ENCODE measurements at regions not wholly inside any gene's neighbourhood (a gene's known extent, or its start where the extent isn't known, plus 50 kb on each side); places are given as distances from the start of the nearest gene placed in this dataset.
A peak's percentile ranks its signal among the peaks of the same experiment; 100 is the strongest.

DNA sequence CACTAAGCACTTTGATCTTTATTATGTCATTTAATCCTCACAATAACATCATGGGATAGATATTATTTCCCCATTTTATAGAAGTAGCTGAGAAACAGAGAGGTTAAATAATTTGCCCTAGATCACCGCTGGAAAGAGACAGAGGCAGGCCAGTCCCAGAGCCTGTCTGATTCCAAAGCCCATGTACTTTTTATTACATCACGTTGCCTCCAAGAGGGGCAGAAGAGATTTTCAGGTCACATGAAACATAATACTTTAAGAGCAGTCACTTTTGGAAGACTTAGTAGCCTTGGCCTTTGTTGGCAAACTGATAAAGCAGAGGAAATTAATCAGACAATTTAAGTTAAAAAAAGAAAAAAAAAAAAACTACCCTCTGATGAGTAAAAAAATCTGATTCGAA is 200.2 kb upstream of the ARHGAP20 start:
- DNase-seq, result no peak

DNA sequence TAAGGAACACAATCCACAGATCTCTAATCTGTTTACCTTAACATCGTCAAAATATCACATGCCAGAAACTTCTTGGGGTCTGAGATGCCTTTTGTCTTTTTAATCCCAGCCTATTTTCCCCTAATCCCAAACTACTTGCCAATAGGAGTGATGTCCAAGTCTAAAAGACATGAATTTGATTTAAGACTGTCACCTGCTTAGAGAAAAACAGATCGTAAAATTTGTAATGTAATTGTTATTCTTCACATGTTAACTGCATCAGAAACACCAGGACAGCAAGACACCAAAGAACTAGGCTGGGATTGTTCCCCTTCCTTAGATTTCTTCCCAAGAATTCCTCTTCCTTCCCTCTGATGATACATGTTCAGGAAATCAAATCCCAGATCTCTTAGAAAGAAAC is 198.1 kb upstream of the ARHGAP20 start:
- no peak for DNase-seq

- DNase-seq, result peak; percentile 17
These were observed 197.1 kb upstream of the ARHGAP20 start for GRCh38 chr11:110909336-110909735.

GRCh38 chr11:110908401-110909105 is 196.3 kb upstream of the ARHGAP20 start:
- DNase-seq, result peak; percentile 84

DNA sequence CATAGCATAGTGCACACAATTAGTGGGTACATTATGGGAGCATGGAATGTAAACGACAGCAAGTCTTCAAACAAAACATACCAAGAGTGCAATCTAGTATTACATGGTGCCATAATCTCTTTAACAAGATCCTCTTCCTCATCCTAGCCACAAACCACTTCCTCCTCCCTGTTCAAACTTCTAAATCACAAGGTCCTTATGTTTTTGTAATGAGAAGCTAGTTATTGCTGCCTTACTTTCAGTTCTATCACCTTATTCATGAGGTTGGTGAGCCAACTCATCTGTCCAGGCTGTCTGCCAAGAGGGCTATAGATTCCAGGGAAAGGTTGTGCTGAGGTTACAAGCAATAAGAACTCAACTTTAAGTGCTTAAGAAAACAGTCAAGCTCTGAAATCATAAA is 195.4 kb upstream of the ARHGAP20 start:
- peak; percentile 98 for DNase-seq

DNA sequence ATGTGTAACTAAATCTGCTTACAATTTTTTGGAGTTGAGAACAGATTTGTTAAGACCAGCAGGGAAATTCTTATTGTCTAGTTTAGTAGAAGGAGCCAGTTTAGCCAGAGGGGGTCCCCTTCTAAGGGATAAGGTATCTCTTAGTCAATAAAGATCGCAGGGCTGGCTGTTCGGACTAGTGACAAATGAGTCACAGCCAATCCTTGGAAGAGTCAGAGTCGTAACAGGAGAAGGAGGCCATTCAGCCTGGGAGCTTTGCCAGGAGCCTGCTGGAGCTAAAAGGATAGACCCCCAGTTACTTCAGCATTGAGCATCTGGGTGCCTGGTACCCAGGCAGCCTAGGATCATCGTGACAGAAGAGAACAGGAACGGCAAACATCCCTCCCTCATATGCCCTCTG is 191.6 kb upstream of the ARHGAP20 start:
- DNase-seq, result peak; percentile 72

GRCh38 chr11:110903378-110903777 is 191.1 kb upstream of the ARHGAP20 start:
- no peak for DNase-seq

GRCh38 chr11:110901441-110901840 is 189.2 kb upstream of the ARHGAP20 start:
- DNase-seq, result no peak

DNA sequence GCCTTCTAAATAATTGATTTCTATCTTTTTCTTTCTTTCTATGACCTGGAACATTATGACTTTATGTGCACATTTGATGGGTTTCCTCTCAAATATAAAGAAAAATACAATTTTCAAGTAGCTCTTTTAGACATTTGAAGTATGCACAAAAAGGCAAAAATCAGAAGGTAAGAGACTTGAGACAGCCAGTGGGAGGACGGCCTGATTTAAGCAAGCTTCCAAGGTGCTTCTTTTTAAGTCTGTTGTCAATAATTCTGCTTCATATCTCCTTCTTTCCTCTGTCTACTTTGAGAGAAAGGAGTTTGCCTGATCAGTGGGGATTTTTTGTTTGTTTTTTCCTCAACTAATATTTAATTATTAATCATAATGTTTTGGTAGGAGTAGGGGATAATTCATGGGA is 188.2 kb upstream of the ARHGAP20 start:
- no peak for DNase-seq

GRCh38 chr11:110897035-110897434 is 184.8 kb upstream of the ARHGAP20 start:
- peak; percentile 84 for DNase-seq

DNA sequence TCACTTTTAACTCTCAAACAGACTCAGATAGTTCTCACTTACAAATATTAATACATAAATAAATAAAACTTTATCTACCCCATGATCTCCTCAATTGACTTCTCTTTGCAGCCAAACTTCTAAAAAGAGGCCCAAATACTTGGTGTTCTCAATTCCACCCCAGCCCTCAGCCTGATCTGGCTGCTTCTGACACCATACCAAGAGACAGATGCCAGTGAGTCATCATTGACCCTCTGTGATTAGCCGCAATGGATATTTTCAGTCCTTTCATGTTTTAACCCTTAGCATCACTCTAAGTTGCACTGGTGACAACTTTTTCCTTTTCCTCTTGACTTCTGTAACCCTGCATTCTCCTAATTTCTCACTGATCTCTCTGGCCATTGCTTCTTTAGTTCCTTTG is 184.1 kb upstream of the ARHGAP20 start:
- DNase-seq, result peak; percentile 83

- DNase-seq, result no peak
These were observed 182.0 kb upstream of the ARHGAP20 start for GRCh38 chr11:110894224-110894623.

GRCh38 chr11:110892741-110893285 is 180.6 kb upstream of the ARHGAP20 start:
- peak; percentile 28 for DNase-seq

GRCh38 chr11:110891411-110891810 is 179.2 kb upstream of the ARHGAP20 start:
- peak; percentile 54 for DNase-seq

DNA sequence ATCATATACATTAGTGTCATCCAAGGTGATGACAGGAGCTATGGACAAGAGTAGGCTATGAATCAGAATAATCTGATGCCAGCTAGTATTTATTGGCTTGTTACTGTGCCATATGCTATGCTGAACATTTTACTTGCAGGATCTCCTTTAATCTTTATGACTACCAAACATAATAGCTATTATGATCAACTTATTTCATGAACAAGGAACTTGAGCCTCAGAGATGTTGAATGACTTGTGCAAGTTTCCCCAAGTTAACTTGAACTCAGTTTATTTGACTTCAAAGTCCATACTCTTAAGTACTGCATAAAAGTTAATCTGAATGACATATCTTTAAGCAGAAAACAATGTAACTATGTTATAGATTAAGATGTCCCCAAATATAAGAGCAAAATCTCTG is 178.8 kb upstream of the ARHGAP20 start:
- DNase-seq, result no peak

DNA sequence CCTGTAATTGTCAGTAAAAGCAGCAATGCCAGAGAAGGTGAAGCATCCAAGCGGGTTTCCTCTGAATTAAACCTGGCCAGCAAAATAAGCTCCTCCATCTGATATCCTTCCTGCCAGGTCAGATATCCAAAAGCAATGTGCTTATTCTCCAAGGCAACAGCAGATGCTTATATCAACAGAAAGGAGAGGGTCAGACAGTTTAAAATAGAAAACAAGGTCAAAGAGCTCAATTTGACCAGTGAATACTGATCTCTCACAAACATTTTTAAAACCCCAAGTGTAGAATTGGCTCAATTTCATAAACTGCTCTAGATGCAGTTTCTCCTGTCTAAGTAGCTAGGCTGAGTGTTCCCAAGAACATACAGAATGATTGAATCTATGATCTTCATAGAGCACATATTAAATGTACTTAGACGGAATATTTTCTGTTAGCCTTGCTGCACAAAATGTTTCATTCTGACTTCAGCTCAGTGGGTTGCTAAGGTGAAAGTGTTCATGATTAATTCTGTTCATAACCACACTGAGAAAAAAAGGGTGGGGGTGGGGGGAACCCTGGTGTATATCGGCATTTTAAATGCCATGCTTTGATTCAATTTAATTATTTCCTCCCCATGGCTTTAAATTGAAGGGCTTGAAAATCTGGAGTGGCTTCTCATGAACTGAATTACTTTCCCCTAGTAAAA is 174.2 kb upstream of the ARHGAP20 start:
- no peak for DNase-seq

- peak; percentile 52 for DNase-seq
These were observed 171.0 kb upstream of the ARHGAP20 start for GRCh38 chr11:110883256-110883655.

DNA sequence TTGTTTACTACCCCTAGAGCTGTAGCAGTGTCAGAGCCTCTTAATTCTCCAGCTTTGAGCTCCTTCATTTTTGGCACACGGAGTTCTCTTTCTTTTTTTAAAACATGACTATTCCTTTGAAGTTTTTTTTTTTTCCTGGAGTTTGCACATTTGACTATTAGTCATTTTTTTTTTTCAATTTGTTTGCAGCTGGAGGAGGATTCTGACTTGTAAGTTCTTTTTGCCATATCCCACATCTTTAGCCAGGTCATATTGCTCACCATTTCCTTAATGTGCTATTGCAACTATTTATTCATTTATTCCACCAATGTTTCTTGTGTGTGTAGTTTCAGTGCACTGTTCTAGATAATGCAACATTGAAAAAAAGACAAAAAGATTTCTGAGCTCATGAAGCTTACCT is 166.3 kb upstream of the ARHGAP20 start:
- DNase-seq, result peak; percentile 56

- DNase-seq, result no peak
These were observed 162.3 kb upstream of the ARHGAP20 start for GRCh38 chr11:110874437-110875030.

GRCh38 chr11:110873975-110874374 is 161.7 kb upstream of the ARHGAP20 start:
- no peak for DNase-seq

DNA sequence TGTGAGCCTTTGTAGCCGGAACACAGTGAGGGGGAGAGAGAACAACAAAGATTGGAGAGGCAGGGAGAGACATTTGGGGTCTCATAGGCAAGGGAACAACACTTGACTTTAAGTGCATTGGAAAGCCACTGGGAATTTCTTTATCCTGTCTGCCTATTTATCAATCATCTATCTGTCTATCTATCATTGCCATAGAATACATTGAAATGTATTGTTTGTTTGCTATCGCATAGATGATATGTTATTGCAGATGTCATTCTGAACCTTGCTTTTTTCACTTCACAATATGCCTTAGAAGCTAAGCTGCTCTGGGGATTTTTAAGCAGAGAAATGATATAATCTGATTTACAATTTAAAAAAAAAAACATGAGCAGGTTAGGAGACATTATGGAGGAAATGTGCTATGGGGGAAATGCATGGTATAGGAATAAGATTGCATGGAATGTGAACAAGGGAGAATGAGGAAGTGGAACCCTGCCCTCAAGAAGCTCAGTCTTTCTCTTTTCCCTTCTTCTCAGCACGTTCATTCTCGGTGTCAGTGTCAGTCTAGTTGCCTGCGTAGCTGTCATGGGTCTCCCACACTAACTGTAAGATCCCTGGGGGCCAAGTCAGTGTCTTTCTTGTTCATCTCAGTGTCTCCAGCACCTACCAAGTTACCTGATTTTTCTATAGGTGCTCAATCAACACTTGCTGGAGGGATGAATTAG is 158.7 kb upstream of the ARHGAP20 start:
- DNase-seq, result no peak

DNA sequence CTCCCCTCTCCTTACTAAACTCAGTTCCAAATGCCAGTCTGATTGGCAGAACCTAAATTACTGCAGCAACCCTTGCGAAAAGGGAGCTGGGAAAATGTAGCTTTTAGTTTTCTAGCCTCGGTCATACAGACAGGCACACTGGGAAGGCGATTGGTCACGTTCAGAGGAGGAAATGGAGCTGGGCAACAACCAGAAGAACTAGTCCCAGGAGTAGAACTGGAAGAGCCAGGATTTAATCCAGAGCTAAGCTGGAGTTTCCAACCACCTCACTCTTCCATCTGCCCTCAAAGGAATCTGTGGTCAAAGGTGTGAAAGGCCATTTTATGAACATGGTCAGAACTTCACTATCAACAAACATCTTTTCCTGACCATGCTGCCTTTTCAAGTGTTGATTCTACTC is 155.7 kb upstream of the ARHGAP20 start:
- no peak for DNase-seq

GRCh38 chr11:110866081-110866480 is 153.8 kb upstream of the ARHGAP20 start:
- DNase-seq, result no peak
